ENCODE measurements at regions not wholly inside any gene's neighbourhood (a gene's known extent, or its start where the extent isn't known, plus 50 kb on each side); places are given as distances from the start of the nearest gene placed in this dataset.

DNA sequence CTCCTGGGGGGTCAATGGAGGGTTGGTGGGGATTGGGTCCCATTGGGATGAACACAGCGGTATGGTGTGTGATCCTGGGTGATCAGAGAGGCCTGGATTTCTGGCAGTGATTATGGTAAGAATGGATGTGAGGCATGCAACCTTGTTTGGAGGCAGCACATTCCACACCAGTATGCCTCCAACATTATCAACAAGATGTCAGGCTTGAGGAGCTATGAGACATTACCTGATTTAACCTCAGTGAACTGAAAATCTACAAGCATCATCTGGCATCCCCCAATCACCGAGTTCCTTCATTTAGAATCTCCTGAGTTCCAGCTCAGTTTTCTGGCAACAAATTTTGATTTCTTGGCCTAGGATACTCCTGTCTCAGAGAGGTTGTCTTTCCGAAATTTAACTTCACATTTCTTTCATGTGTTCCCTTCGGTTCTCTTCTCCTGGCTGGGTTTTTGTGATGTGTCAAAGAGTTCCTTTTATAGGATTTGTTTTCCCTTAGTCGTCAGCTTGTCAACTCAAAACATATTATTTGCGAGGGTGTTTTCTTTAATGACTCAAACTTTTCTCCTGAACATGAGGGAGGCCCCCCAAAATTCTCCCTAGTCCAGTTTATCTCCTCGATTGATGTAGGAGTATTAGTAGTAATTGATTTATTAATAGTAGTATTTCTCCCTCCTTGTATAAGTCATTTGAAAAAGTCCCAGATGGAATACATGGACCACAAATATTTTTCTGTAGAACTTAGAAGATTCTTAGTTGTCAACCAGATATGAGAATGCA lies 56.0 kb upstream of the FLT1 start:
- no peak for DNase-seq (ENCODE audit: missing footprints)
- intact Hi-C loops (cut with DNase I), result no loop called here
- no peak for ATAC-seq

DNA sequence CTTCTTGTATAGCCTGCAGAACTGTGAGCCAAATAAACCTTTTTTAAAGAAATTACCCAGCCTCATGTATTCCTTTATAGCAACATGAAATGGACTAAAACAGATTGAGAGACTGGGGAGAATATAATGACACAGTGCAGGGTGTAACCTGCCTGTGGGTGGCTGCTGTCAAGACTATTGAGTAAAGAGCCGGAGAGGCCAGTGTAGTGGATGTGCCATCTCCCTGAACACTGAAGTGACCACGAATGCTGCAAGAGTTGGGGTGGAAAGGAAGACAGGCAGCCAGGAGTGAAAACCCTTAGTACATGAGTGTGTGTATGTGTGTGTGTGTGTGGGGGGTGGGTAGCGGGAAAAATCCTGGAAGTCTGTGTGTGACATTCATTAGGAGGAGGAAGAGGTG lies 55.2 kb upstream of the FLT1 start:
- DNase-seq (ENCODE audit: missing footprints), result no peak
- no peak for ATAC-seq
- intact Hi-C loops (cut with DNase I), result no loop called here

DNA sequence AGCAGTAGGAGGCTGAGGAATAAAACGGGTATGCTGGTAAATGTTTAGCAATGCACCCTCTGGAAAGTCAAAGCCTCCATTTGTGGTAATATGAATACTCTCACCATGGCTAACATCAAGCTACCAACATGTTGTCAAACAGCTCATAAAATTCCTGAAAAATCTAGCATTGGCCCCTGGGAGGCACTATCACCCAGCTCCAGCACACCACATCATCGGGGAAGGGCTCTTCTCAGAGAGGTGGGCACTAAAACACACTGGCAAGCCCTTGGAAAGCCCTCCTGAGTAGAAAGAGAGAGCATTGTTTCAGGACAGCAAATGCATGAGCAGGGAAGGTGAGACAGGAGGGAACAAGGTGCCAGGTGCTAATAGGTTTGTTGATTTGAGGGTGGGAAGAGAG lies 53.9 kb upstream of the FLT1 start:
- no peak for DNase-seq (ENCODE audit: missing footprints)
- intact Hi-C loops (cut with DNase I), result no loop called here

DNA sequence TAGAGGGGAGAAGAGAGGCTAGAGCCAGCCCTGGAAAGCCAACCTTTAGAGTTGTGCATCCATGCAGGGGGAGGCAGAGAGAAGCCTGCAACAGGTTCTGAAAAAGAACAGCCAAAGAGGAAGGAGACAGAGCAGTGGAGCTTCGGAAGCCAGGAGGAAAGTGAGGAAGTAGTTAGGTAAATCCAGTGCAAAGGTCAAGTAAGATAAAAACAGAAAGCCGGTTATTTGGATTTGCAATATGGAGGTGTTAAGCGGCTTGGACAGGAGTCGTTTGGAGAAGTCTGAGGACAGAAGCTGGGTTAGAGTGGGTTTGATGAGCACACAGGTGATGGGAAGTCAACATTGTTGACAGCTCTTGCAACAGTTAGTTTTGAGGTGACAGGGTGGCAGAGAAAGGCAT lies 53.5 kb upstream of the FLT1 start:
- intact Hi-C loops (cut with DNase I), result no loop called here
- DNase-seq (ENCODE audit: missing footprints) (no peak), ATAC-seq (no peak)

More for the DNA sequence above, 53.9 kb upstream of the FLT1 start:
- no peak for ATAC-seq

DNA sequence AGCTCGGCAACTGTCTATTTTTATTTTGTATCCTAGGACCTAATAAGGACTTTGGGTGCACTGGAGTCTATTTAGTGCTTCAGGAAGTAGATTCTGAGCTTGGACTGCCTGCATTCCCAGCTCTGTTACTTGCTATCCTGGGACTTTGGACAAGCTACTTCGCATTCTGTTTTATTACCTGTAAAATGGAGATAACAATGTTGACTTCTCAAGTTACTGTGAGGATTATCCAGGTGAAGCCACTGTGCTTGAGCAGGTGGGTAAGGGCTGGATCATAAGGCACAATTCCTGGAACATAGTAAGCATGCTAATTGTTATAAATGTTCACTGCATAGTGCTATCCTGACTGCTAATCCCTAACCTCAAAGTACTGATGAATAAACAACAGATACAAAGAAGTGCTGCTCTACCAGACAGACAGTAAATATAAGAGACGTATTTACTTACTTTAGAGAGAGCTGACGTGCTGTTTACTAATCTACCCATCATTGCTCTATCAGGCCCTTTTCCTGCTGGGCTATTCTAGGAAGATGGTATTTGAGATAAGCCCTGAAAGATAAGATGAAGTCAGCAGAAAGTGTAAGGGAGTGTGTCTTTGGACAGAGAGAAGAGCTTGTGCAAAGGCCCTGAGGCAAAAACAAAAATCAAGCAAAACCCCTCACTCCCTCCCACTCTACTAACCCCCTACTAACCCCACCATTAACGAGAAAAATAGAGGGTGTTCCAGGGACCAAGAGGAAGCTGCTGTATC lies 50.8 kb upstream of the FLT1 start:
- DNase-seq (ENCODE audit: missing footprints) (no peak), ATAC-seq (no peak)
- intact Hi-C loops (cut with DNase I), result no loop called here
